ENCODE measurements at regions not wholly inside any gene's neighbourhood (a gene's known extent, or its start where the extent isn't known, plus 50 kb on each side); places are given as distances from the start of the nearest gene placed in this dataset.

DNA sequence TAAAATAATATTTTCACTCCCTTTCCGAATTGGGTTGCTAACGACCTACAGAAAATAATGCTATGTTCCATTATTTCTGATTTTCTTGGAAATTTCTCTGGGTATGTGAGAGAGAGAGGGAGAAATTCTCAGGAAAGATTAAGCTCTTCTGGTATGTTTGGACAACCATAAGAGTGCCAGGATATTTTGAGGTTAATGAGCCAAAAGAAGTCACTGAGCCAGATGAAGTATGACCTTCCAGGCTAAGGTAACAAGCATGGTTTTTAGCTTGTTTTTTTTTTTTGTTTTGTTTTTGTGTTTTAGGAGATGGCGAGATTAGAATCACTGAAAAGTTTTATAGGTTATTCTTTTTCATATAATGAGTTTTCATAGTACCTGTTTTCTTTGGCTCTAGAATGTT lies 171.0 kb upstream of the FOXP2 start:
- Histone ChIP-seq H3K9me3 (ENCODE audit: control insufficient read depth, insufficient read depth, low read length) (no peaks in the 10 kb centered on the region), H3K9ac (ENCODE audit: low read depth, low read length) (no peak overlapping the region), H3K36me3 (ENCODE audit: insufficient read depth, low read length) (no peaks in the 10 kb centered on the region), H3K4me1 (ENCODE audit: insufficient read depth, low read length) (no peaks in the 10 kb centered on the region; the same call in 1 of the 2 replicates)

DNA sequence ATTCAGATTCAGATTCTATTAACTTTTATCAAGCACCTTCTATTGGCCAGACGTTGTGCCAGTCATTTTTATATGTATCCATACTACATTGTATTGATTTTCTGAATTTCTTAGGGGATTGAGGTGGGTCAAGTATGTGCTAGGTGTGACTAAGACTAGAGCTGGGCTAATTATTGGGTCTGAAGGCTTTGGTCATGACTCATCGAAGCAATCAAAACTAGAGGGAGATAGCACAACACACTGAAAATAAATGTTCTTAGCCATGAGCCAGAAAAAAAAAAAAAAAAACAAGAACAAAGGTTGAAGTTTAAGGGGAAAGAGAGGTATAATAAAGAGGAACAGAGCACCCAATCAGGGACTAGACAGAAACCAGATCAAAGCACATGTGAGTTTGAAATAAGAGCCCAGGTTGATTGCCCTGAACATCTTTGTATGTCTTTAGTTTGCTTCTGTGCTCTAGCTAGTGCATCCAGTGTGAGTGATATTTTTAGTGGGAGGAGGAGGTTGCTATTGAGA lies 171.6 kb upstream of the FOXP2 start:
- H3K9ac ChIP-seq (ENCODE audit: low read depth, low read length) = no peak overlapping the region
- H3K4me1 ChIP-seq (ENCODE audit: insufficient read depth, low read length) = no peaks in the 10 kb centered on the region; the same call in 1 of the 2 replicates
- no peaks in the 10 kb centered on the region for H3K36me3 ChIP-seq (ENCODE audit: insufficient read depth, low read length)
- no peaks in the 10 kb centered on the region for H3K9me3 ChIP-seq (ENCODE audit: control insufficient read depth, insufficient read depth, low read length)

GRCh38 chr7:114229246-114229645 lies 185.4 kb upstream of the FOXP2 start:
- Histone ChIP-seq H3K9me3 (ENCODE audit: control insufficient read depth, insufficient read depth, low read length) (no peaks in the 10 kb centered on the region), H3K36me3 (ENCODE audit: insufficient read depth, low read length) (no peaks in the 10 kb centered on the region), H3K9ac (ENCODE audit: low read depth, low read length) (no peak overlapping the region), H3K4me1 (ENCODE audit: insufficient read depth, low read length) (no peaks in the 10 kb centered on the region)

DNA sequence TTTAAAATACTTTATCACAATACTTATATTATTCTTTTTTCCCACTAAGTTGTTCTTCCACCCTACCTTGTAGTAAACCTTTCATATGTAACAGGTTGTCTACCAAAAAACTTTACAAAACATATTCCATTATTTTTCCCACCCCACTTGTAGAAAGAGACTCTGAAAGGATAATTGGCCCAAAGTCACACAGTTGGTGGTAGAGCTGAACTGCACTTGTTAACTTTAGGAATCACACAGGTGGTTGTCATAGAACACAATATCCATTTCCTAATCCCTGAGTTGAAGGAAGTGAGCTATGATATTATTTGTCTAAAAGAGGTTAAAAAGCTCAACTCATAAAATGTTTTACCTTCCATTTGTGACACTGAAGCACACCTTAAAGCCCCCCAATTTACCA lies 188.8 kb upstream of the FOXP2 start:
- no peaks in the 10 kb centered on the region for H3K4me1 ChIP-seq (ENCODE audit: insufficient read depth, low read length)
- H3K9ac ChIP-seq (ENCODE audit: low read depth, low read length) = no peak overlapping the region
- no peaks in the 10 kb centered on the region for H3K36me3 ChIP-seq (ENCODE audit: insufficient read depth, low read length)
- H3K9me3 ChIP-seq (ENCODE audit: control insufficient read depth, insufficient read depth, low read length) = no peaks in the 10 kb centered on the region

- no peak overlapping the region for H3K9ac ChIP-seq (ENCODE audit: low read depth, low read length)
- no peaks in the 10 kb centered on the region for H3K9me3 ChIP-seq (ENCODE audit: control insufficient read depth, insufficient read depth, low read length)
- H3K4me1 ChIP-seq (ENCODE audit: insufficient read depth, low read length) = no peaks in the 10 kb centered on the region; the same call in 1 of the 2 replicates
- H3K36me3 ChIP-seq (ENCODE audit: insufficient read depth, low read length) = no peaks in the 10 kb centered on the region
Observed at GRCh38 chr7:114218283-114218682, 196.3 kb upstream of the FOXP2 start.

DNA sequence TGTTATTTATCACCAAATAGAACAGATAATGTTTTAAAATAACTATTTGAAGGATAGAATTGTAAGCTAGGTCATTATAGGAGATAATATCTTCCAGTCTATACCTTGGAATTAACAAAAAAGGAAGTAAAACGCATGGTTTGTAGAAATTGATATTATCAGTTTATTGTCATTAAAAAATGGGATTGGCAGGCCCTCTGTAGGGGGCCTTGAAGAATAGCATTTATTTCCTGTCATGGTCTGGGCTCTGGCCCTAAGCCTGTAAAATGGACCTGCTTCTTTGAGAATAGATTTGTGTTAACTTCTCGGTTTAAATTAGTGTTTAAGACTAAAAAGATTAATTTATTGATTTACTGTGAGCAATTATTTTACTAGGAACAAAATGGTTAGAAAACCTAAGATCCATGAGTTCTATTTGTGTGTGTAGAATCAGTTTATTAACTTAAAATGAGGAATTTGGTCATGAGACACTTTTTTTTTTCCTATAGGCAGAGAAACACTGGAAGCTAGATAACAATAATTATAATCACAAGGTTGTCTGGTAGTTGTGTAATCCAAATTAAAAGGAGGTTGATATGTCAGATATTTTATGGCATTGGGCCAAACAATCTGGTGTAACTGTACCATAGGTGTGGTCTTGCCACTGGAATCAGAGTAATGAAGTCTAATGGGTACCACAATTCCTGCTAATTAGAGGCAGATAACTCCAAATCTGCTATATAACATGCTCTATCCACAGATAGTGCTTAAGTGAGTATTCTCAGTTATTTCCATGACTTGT lies 197.4 kb upstream of the FOXP2 start:
- no peak overlapping the region for H3K9ac ChIP-seq (ENCODE audit: low read depth, low read length)
- H3K9me3 ChIP-seq (ENCODE audit: control insufficient read depth, insufficient read depth, low read length) = no peaks in the 10 kb centered on the region
- no peaks in the 10 kb centered on the region for H3K36me3 ChIP-seq (ENCODE audit: insufficient read depth, low read length)
- no peaks in the 10 kb centered on the region; the same call in 1 of the 2 replicates for H3K4me1 ChIP-seq (ENCODE audit: insufficient read depth, low read length)

DNA sequence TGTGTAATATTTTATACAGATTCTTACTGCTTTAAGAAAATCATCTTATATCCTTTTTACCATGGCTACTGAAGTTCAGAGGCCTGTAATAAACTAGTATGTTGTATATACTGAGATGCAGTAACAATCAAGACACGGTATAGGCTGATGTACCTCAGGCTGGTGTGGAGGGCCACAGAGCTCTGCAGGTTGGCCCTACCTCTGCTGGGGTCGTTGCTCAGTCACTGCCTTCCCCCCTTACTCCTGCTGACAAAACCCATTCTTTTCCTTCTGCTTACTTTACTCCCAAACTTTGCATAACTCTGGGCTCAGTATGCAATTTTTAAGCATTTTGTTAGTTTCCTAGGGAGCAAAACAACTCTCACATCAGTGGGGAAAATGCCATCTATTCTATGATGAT lies 200.1 kb upstream of the FOXP2 start:
- no peak overlapping the region for H3K9ac ChIP-seq (ENCODE audit: low read depth, low read length)
- H3K9me3 ChIP-seq (ENCODE audit: control insufficient read depth, insufficient read depth, low read length) = no peaks in the 10 kb centered on the region
- H3K36me3 ChIP-seq (ENCODE audit: insufficient read depth, low read length) = no peaks in the 10 kb centered on the region
- H3K4me1 ChIP-seq (ENCODE audit: insufficient read depth, low read length) = no peaks in the 10 kb centered on the region; the same call in 1 of the 2 replicates

DNA sequence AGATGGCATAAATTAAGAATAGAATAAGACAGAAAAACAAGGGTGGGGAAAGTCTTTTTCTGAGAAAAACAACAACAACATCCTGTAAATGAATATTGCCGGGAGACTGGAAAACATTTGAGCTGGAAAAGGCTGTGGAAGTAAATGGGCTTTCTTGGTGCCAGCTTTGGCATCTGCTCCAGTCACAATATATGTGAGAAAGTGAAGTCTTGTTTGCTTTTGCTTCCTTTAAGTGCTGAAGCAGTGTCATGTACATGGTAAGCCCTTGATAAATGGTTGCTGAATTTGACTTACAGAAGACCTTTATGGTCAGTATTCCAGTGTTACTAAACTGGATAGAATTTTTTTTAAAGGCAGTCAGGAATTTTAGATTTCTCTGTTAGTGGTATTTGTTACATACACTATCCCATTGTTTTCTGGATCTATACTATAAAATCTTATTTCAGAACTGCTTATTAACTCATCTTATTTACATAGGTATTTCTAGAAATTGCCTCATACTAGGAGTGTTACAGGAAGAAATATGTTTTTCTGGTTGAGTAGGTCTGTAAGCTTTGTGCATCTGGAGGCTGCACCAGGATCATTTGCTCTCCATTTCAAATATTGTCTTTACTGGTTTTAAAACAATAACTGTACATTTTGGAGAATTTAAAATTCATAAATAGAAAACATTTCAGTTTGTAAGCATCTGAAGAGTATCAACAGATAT lies 201.7 kb upstream of the FOXP2 start:
- Histone ChIP-seq H3K36me3 (ENCODE audit: insufficient read depth, low read length) (no peaks in the 10 kb centered on the region), H3K9ac (ENCODE audit: low read depth, low read length) (no peak overlapping the region), H3K4me1 (ENCODE audit: insufficient read depth, low read length) (no peaks in the 10 kb centered on the region; the same call in 1 of the 2 replicates), H3K9me3 (ENCODE audit: control insufficient read depth, insufficient read depth, low read length) (no peaks in the 10 kb centered on the region)

DNA sequence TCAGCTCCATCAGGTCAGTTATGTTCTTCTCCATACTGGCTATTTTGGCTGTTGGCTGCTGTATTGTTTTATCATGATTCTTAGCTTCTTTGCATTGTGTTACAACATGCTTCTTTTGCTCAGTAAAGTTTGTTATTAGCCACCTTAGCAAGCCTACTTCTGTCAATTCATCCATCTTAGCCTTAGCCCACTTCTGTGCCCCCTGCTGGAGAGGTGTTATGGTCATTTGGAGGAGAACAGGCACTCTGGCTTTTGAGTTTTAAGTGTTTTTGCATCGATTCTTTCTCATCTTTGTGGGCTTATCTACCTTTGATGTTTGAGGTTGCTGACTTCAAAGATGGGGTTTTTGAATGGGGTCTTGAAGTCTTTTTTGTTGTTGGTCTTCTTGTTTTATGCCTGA lies 204.6 kb upstream of the FOXP2 start:
- Histone ChIP-seq H3K9me3 (ENCODE audit: control insufficient read depth, insufficient read depth, low read length) (no peaks in the 10 kb centered on the region), H3K4me1 (ENCODE audit: insufficient read depth, low read length) (no peaks in the 10 kb centered on the region; the same call in 1 of the 2 replicates), H3K36me3 (ENCODE audit: insufficient read depth, low read length) (no peaks in the 10 kb centered on the region)

DNA sequence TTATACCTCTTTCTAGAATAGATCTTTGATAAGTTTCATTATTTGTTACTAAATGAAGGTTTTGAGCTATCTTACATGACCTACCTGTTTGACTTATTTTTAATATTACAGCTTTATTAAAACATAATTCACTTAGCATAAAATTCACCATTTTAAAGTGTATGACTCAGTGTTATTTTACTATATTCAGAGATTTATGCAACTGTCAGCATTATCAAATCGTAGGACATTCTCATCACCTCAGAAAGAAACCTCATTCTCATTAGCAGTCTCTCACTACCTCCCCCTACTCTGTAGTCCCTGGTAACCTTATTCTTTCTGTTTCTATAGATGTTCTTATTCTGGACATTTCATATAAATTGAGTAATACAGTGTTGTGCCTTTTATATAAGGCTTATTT lies 207.9 kb upstream of the FOXP2 start:
- H3K36me3 ChIP-seq (ENCODE audit: insufficient read depth, low read length) = no peaks in the 10 kb centered on the region
- H3K9me3 ChIP-seq (ENCODE audit: control insufficient read depth, insufficient read depth, low read length) = no peaks in the 10 kb centered on the region
- no peak overlapping the region for H3K9ac ChIP-seq (ENCODE audit: low read depth, low read length)
- H3K4me1 ChIP-seq (ENCODE audit: insufficient read depth, low read length) = no peaks in the 10 kb centered on the region

More for the DNA sequence above, 204.6 kb upstream of the FOXP2 start:
- H3K9ac ChIP-seq (ENCODE audit: low read depth, low read length) = no peak overlapping the region

DNA sequence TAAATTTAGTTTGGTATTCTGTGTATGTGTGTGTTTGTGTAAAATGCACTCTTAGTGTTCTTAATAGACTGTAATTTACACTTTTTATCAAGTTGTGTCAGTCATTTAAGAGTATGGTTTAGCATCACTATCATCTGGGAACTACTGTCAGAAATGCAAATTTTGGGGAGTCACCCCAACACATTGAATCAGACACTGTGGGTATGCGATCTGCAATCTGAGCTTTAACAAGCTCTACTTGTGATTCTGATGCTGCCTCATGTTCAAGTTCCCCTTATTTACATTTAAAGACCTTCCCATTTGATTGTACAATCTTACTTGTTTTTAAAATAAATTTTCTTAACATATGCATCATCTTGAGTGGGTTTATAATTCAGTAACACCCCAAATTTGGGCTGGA lies 218.1 kb upstream of the FOXP2 start:
- Histone ChIP-seq H3K9me3 (ENCODE audit: control insufficient read depth, insufficient read depth, low read length) (no peaks in the 10 kb centered on the region), H3K4me1 (ENCODE audit: insufficient read depth, low read length) (no peaks in the 10 kb centered on the region), H3K36me3 (ENCODE audit: insufficient read depth, low read length) (no peaks in the 10 kb centered on the region), H3K9ac (ENCODE audit: low read depth, low read length) (no peak overlapping the region)

- Histone ChIP-seq H3K4me1 (ENCODE audit: insufficient read depth, low read length) (no peaks in the 10 kb centered on the region), H3K9ac (ENCODE audit: low read depth, low read length) (no peak overlapping the region), H3K9me3 (ENCODE audit: control insufficient read depth, insufficient read depth, low read length) (no peaks in the 10 kb centered on the region), H3K36me3 (ENCODE audit: insufficient read depth, low read length) (no peaks in the 10 kb centered on the region)
Observed at GRCh38 chr7:114190387-114190786, 224.2 kb upstream of the FOXP2 start.

- Histone ChIP-seq H3K9ac (ENCODE audit: low read depth, low read length) (no peak overlapping the region), H3K4me1 (ENCODE audit: insufficient read depth, low read length) (0 out of 2 replicates have a peak, but pooled peaks cover 3% of the 10 kb centered on the region), H3K9me3 (ENCODE audit: control insufficient read depth, insufficient read depth, low read length) (no peaks in the 10 kb centered on the region), H3K36me3 (ENCODE audit: insufficient read depth, low read length) (no peaks in the 10 kb centered on the region)
Observed at GRCh38 chr7:114183311-114184088, 231.1 kb upstream of the FOXP2 start.

DNA sequence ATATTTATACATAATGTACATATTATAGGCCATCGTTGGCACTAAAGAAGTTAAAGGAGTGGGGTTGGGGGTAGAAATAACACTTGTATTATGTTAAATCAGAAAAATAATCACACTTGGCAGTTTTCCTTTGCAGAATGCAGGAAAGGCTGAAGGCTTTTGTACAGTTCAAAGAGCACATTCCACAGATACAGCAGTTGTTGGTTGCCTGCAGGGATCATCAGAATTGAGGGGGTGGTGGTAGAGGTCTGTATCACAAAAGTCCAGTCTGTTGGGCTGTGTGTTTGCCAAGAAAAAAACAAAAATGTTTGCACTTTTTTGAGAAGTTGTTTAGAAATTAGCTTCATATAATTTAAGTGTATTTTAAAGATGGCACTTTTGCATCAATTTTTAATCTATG lies 231.8 kb upstream of the FOXP2 start:
- Histone ChIP-seq H3K9ac (ENCODE audit: low read depth, low read length) (no peak overlapping the region), H3K9me3 (ENCODE audit: control insufficient read depth, insufficient read depth, low read length) (no peaks in the 10 kb centered on the region), H3K4me1 (ENCODE audit: insufficient read depth, low read length) (0 out of 2 replicates have a peak, but pooled peaks cover 3% of the 10 kb centered on the region), H3K36me3 (ENCODE audit: insufficient read depth, low read length) (no peaks in the 10 kb centered on the region)

All from ES-I3 (cell line).